ENCODE measurements at regions not wholly inside any gene's neighbourhood (a gene's known extent, or its start where the extent isn't known, plus 50 kb on each side); places are given as distances from the start of the nearest gene placed in this dataset.
"Not testable (repeated sequence)": the region's sequence is repeated elsewhere in the genome, so short reads cannot be mapped to it uniquely, and the experiment has no call there.

- in situ Hi-C loops (cut with MboI): no loop called here
- Histone ChIP-seq H4K20me1 (ENCODE audit: control insufficient read depth, insufficient read depth) (no peaks in the 10 kb centered on the region), H3K4me1 (ENCODE audit: control insufficient read depth, insufficient read depth, low read length) (no peaks in the 10 kb centered on the region), H3K9me3 (replicated peaks; ENCODE audit: control insufficient read depth, insufficient read depth, low read length) (no peaks in the 10 kb centered on the region), H3K4me2 (ENCODE audit: control insufficient read depth, insufficient read depth) (no peak overlapping the region), H3K27ac (ENCODE audit: control insufficient read depth, insufficient read depth) (no peak overlapping the region), H3K4me3 (no peak overlapping the region), H3K36me3 (ENCODE audit: control insufficient read depth in 2 of 2, insufficient read depth in 2 of 2, low read length in 1 of 2) (no peaks in the 10 kb centered on the region), H2AFZ (ENCODE audit: control insufficient read depth, low read depth, low read length) (no peak overlapping the region), H3K27me3 (replicated peaks in 1 of 2; ENCODE audit: control insufficient read depth in 2 of 2, insufficient read depth in 2 of 2, low read length in 1 of 2) (no peaks in the 10 kb centered on the region), H3K79me2 (ENCODE audit: control insufficient read depth, insufficient read depth, low read length) (no peaks in the 10 kb centered on the region), H3K9ac (ENCODE audit: control insufficient read depth, insufficient read depth, low read length) (no peak overlapping the region)
- no TSS peak for BruUV-seq (replicated peaks)
- RAD21 ChIA-PET (ENCODE audit: unreplicated experiment): no interaction called here
- DNase-seq (ENCODE audit: low read depth, low spot score) (no peak), FAIRE-seq (no peak), ATAC-seq (no peak)
- intact Hi-C loops (cut with micrococcal nuclease; ENCODE audit: unreplicated experiment): no loop called here
- SMC1A ChIA-PET (ENCODE audit: uncharacterized antibody, unreplicated experiment): interaction anchor here (1.0 to 1.8 kb wide), 2 partner anchors 145 to 372 kb away, joined by 3 to 4 read pairs; no protein-coding TSS in a partner anchor
- POLR2A ChIA-PET: no interaction called here
- CTCF ChIA-PET: interaction anchor here (2.1 kb wide), 1 partner anchor 92 kb away, joined by 7 read pairs; no protein-coding TSS in a partner anchor
- WGBS (ENCODE audit: insufficient coverage, insufficient replicate concordance, low lambda C conversion rate, missing lambda C conversion rate): 76% methylated on average over 3 of the region's 3 CpGs
- no peak for TF ChIP-seq IKZF2 (IDR thresholded peaks at IDR 0.05)
Measured at GRCh38 chrX:41023098-41023497, 62.1 kb upstream of the USP9X start.

- H3K27me3 ChIP-seq (replicated peaks in 1 of 2; ENCODE audit: control insufficient read depth in 2 of 2, insufficient read depth in 2 of 2, low read length in 1 of 2); H3K36me3 ChIP-seq (ENCODE audit: control insufficient read depth in 2 of 2, insufficient read depth in 2 of 2, low read length in 1 of 2); H4K20me1 ChIP-seq (ENCODE audit: control insufficient read depth, insufficient read depth); BruUV-seq (replicated peaks); POLR2A ChIA-PET; H3K4me1 ChIP-seq (ENCODE audit: control insufficient read depth, insufficient read depth, low read length); H3K9me3 ChIP-seq (replicated peaks; ENCODE audit: control insufficient read depth, insufficient read depth, low read length); H3K4me3 ChIP-seq; in situ Hi-C loops (cut with MboI); ATAC-seq; H2AFZ ChIP-seq (ENCODE audit: control insufficient read depth, low read depth, low read length); H3K4me2 ChIP-seq (ENCODE audit: control insufficient read depth, insufficient read depth); H3K27ac ChIP-seq (ENCODE audit: control insufficient read depth, insufficient read depth); RAD21 ChIA-PET (ENCODE audit: unreplicated experiment); DNase-seq (ENCODE audit: low read depth, low spot score); SMC1A ChIA-PET (ENCODE audit: uncharacterized antibody, unreplicated experiment); H3K79me2 ChIP-seq (ENCODE audit: control insufficient read depth, insufficient read depth, low read length); intact Hi-C loops (cut with micrococcal nuclease; ENCODE audit: unreplicated experiment); FAIRE-seq; H3K9ac ChIP-seq (ENCODE audit: control insufficient read depth, insufficient read depth, low read length): not testable (repeated sequence)
- 30% methylated on average over 3 of the region's 3 CpGs for WGBS (ENCODE audit: insufficient coverage, insufficient replicate concordance, low lambda C conversion rate, missing lambda C conversion rate)
- CTCF ChIA-PET: interaction anchor here (2.1 kb wide), 1 partner anchor 91 kb away, joined by 7 read pairs; no protein-coding TSS in a partner anchor
Measured at GRCh38 chrX:41024335-41024734, 60.9 kb upstream of the USP9X start.
